ENCODE measurements at regions not wholly inside any gene's neighbourhood (a gene's known extent, or its start where the extent isn't known, plus 50 kb on each side); places are given as distances from the start of the nearest gene placed in this dataset.
"Not testable (repeated sequence)": the region's sequence is repeated elsewhere in the genome, so short reads cannot be mapped to it uniquely, and the experiment has no call there.

DNA sequence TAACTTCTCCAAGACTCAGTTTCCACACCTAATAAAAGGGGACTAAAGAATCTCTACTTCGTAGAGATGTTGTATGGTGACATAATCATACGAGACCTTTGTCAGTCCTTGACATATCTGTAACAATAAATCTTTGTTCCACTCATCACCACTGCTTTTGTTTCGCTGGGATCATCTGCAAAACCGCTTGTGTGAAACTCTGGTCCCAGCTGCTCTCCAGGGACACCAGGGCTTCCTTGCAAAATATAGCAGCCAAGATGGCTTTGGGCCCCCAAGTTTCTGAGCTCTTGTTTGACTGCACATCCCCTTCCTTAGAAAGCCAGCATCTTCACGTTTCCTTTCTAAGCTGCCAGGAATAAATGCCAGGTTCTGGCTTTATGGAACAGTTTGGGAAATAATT is 110.5 kb upstream of the RRN3 start:
- not testable (repeated sequence) for DNase-seq (ENCODE audit: low read depth)

DNA sequence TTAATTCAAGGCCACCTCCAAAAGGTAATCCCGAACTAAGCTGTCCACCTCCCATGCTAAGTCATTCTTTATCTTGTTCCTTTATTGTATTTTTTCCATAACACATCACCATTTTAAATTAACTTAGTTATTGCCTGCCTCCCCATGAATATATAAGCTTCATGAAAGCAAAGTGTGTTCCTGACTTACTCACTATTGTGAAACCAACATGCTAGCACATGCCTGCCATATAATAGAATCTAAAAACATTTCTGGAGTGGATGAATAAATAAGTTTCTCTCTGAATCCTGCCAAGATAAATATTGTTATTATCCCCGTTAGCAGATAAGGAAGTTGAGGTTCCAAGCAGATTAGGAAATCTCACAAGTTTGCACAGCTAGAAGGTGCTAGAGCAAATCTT is 98.7 kb upstream of the RRN3 start:
- not testable (repeated sequence) for DNase-seq (ENCODE audit: low read depth)

GRCh38 chr16:15192197-15192596 is 98.1 kb upstream of the RRN3 start:
- DNase-seq (ENCODE audit: low read depth) = not testable (repeated sequence)

DNA sequence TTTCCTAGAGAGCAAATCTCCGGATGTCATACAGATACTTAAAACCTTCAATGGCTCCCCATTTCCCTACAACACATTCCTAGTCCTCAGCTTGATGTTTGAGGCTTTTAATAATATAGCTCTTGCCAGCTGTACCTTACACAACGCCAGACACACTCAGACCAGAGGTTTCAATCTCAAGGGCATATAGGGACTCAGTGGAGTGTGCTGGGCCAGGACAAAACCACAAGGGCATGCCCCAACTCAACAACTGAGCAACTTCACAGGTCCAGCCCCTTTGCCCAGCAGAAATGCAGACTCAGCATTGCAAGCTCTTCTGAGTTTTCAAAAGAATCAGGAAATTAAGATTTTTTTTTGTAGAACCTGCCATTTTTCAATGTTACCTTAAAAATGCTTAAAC is 95.4 kb upstream of the RRN3 start:
- DNase-seq (ENCODE audit: low read depth) = not testable (repeated sequence)
